ENCODE measurements at regions not wholly inside any gene's neighbourhood (a gene's known extent, or its start where the extent isn't known, plus 50 kb on each side); places are given as distances from the start of the nearest gene placed in this dataset.

DNA sequence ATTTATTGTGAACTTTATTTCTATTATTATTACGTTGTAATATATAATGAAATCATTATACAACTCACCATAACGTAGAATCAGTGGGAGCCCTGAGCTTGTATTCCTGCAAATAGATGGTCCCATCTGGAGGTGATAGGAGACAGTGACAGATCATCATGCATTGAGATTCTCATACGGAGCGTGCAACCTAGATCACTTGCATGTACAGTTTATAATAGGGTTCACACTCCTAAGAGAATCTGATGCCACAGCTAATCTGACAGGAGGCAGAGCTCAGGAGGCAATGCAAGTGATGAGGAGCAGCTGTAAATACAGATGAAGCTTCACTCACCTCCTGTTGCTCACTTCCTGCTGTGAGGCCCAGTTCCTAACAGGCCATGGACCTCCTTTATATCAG is 2170.2 kb downstream of the PCDH7 start:
- no peak overlapping the region for H3K4me3 ChIP-seq (ENCODE audit: low read depth, low read length)
- no peak for DNase-seq (ENCODE audit: low read depth)
- no peak for TF ChIP-seq CTCF (IDR thresholded peaks at IDR 0.05; ENCODE audit: control insufficient read depth, extremely low read depth, insufficient read depth)

DNA sequence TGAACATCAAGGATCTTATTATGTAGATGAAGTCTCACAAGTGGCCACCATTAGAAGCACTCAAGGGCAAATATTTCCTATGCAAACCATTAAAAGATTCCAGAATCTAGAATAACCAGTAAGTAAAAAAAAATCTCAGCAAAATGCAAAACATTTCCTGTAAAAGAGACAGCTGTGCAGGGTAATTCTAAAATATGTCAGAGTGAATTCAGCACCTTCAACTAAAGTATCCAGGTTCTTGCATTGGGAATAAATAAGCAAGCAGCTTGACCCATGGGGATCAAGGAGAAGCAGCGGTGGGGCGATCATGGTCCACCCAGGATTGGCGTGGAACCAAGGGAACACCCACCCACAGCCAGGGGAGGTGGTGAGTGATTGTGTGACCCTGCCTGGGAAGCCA is 2188.9 kb downstream of the PCDH7 start:
- no peak for TF ChIP-seq CTCF (IDR thresholded peaks at IDR 0.05; ENCODE audit: control insufficient read depth, extremely low read depth, insufficient read depth)
- no peak overlapping the region for H3K4me3 ChIP-seq (ENCODE audit: low read depth, low read length)
- DNase-seq (ENCODE audit: low read depth) = no peak

DNA sequence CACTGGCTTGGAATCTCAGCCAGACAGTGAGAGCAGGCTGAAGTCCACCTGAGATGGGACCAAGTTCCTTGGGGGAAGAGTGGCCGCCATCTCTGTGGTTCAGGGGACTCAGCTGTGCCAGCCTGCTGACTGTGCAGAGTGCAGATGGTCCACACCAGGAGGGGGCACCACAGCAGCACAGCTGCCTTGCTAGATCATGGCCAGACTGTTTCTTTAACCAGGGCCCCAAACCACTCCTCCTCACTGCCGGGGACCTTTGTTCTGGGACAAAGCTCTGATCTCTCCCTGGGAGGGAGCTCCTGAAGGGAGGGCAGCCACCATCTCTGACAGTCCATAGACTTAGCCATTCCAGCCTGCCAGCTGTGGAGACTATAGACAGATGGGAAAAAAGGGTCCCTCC is 2189.6 kb downstream of the PCDH7 start:
- no peak overlapping the region for H3K4me3 ChIP-seq (ENCODE audit: low read depth, low read length)
- no peak for TF ChIP-seq CTCF (IDR thresholded peaks at IDR 0.05; ENCODE audit: control insufficient read depth, extremely low read depth, insufficient read depth)
- no peak for DNase-seq (ENCODE audit: low read depth)

DNA sequence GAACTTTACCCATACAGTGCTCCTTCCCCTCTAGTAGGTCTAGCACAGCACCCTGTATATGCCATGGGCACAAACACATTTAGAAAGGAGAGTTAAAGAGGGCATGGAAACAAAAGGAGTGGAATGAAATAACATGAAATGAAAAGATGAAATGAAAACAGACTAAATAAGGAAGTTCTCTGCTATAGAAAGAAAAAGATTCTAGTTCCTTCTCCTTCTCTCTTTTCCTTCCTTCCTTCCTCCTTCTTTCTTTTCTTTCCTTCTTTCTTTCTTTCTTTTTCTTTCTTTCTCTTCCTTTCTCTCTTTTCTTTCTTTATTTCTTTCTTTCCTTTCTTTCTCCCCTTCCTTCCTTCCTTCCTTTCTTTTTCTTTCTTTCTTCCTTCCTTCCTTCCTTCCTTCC is 2197.4 kb downstream of the PCDH7 start:
- no peak overlapping the region for H3K4me3 ChIP-seq (ENCODE audit: low read depth, low read length)
- no peak for TF ChIP-seq CTCF (IDR thresholded peaks at IDR 0.05; ENCODE audit: control insufficient read depth, extremely low read depth, insufficient read depth)
- DNase-seq (ENCODE audit: low read depth) = no peak

DNA sequence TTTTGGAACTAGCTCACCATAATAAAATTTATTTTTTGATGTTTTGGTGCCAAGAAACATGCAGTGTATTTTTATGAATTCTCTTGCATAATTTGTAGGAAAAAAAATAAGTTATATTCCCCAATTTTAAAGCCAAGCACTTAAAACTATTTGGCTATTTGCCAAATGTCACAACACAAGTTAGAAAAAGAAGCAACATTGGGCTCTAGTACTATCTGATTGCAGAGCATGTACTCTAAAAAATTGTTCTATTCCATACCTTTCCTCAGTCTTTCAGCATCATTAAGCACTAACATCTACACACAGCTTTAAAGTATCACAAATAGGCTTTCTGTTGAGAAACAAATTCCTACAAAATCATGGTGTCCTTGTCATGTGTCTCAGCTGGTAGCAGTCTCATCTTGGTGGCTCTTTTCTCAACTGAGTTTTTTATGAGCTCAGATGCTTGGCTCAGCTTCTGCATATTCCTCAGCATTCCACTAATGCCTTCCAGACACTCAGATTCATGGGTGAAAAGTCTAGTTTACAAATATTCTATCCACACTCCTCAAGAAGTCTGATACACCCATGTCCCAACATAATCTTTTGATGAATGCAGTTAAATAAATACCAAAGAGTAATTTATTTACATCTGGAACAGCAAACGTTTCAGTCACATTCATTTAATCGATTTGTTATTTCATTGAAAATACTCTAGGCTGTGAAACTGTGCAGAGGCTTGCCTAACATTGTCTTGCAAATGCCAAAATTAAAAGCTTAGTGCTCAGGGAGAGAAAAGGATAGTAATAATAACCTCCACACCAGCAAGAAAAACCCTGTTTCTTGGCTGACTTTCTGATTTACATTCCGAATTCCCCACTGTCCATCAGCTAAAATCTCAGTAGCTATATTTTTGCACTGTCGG is 2209.9 kb downstream of the PCDH7 start:
- TF ChIP-seq CTCF (IDR thresholded peaks at IDR 0.05; ENCODE audit: control insufficient read depth, extremely low read depth, insufficient read depth) = no peak
- no peak for DNase-seq (ENCODE audit: low read depth)
- no peak overlapping the region for H3K4me3 ChIP-seq (ENCODE audit: low read depth, low read length)

DNA sequence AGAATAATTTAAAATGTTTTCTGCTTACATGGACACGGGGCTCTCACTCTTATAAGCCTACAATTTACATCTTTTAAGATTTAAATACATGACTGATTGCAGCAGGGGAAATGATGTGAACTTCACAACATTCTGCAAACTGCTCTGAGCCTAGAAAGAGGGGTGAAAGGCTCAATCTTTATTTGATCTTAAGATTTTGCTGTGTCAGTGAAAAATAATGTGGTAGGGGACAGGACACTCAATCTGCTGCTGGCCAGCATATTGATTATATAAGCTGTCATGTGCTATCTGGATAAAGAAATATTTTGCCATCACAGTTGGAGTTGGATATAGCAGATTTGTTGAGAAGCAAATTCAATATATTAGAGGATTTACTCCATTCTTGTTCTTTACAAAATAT is 2210.5 kb downstream of the PCDH7 start:
- no peak for DNase-seq (ENCODE audit: low read depth)
- H3K4me3 ChIP-seq (ENCODE audit: low read depth, low read length) = no peak overlapping the region
- no peak for TF ChIP-seq CTCF (IDR thresholded peaks at IDR 0.05; ENCODE audit: control insufficient read depth, extremely low read depth, insufficient read depth)

DNA sequence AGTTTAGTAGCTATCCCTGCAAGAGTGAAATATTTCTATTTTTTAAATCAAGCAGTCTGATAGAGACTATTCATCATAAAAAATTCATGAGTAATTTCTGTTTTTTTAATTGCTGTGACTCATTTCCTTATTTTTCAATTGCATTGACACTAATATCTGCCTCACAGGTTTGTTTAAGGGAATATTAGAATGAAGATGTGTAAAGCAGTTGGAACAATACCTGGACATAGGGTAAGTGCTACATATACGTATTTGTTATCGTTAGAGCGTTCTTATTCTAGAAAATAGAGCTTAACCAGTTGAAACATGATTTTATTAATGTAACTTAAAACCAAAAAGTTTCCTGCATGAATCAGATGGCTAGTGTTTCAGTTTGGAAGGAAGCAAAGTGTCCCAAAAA is 2211.3 kb downstream of the PCDH7 start:
- no peak for TF ChIP-seq CTCF (IDR thresholded peaks at IDR 0.05; ENCODE audit: control insufficient read depth, extremely low read depth, insufficient read depth)
- no peak overlapping the region for H3K4me3 ChIP-seq (ENCODE audit: low read depth, low read length)
- no peak for DNase-seq (ENCODE audit: low read depth)

All from LNCaP clone FGC (cell line).